GM18511 (cell line): ENCODE measurements at regions not wholly inside any gene's neighbourhood (a gene's known extent, or its start where the extent isn't known, plus 50 kb on each side); places are given as distances from the start of the nearest gene placed in this dataset.

ENCODE experiments used
- ATAC-seq: cut with Tn5 transposase; IDR thresholded peaks from one replicate; pipeline ENCODE4 v1.9.1; 2021; ENCODE audit warnings: mild to moderate bottlenecking, moderate library complexity; ENCODE audit not compliant: unreplicated experiment

DNA sequence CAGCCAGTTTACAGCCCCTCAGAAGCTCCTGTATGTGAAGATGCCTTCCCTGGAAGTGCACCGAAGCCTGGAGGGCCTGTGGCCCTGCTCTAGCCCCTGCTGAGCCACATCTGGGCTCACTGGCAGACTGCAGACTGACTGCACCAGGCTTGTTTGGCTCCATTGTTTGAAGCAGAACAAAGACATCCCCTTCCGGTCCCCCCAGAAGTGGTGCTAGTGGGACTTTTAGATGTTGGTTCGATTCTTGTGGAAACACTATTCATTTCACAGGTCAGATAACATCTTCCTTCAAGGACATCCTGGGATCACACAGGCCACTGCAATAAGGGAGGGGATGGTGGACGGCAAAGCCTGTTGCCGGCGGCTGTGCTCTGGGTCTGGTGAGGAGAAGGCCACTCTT lies 57.8 kb upstream of the CBLN2 start:
- ATAC-seq: no peak

DNA sequence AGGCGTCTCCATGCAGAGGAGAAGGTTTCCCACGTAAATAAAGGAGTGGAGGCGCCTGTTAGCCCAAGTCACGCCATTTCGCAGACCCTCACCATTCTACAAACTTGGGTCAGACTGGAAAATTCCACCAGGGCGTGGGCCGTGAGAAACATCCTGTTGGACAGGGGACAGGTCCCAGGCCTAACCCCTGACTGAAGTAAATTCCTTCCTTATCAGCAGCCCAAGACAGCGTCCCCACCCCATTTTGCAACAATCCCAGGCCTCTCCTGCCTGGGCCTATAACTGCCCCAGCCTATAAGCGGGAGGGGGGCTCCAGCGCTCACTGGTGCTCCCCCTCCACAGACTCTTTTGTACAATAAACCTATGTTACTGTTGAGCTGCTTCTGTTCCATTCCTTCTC lies 57.3 kb upstream of the CBLN2 start:
- no peak for ATAC-seq
